PC-3 (cell line): ENCODE measurements at regions not wholly inside any gene's neighbourhood (a gene's known extent, or its start where the extent isn't known, plus 50 kb on each side); places are given as distances from the start of the nearest gene placed in this dataset.

Experiments
- ATAC-seq: fragments of 200-7000 bp; cut with Tn5 transposase; 2 replicates; pipeline ENCODE4 v1.9.1; 2020; ENCODE audit warnings: mild to moderate bottlenecking, moderate library complexity
- BruUV-seq: library from RNA; stranded (reverse); fragments of 400-500 nt; replicated peaks from 2 replicates; lab custom pipeline; 2021; lab: Mats Ljungman, UMichigan
- CTCF ChIA-PET: fragments of 300-600 bp; sonication (Branson Sonifier 250); formaldehyde crosslinking; loops from one replicate; lab custom pipeline; 2022; ENCODE audit warnings: antibody characterized with exemption; lab: Charles Lee
- POLR2A ChIA-PET: fragments of 300-600 bp; sonication (Branson Sonifier 250); formaldehyde crosslinking; loops from one replicate; lab custom pipeline; 2022; ENCODE audit warnings: antibody characterized with exemption; ENCODE audit not compliant: unreplicated experiment; lab: Charles Lee
- DNase-seq: peaks from one replicate; pipeline ENCODE4 v3.0.0-alpha.2; 2015
- H2AFZ ChIP-seq: fragments of 300-600 bp; sonication (generic); 2 replicates; pipeline ENCODE4 v1.6.0; 2016; ENCODE audit warnings: antibody characterized with exemption, low read length
- H3F3A ChIP-seq: fragments of 300-600 bp; sonication (generic); one replicate; pipeline ENCODE4 v1.6.0; 2017; ENCODE audit warnings: antibody characterized with exemption, low read length, control low read depth, mild to moderate bottlenecking; ENCODE audit not compliant: unreplicated experiment
- H3K27ac ChIP-seq: fragments of 300-600 bp; sonication (generic); 2 replicates; pipeline ENCODE4 v1.5.1; 2016; ENCODE audit warnings: mild to moderate bottlenecking, low read length
- H3K27me3 ChIP-seq: fragments of 300-600 bp; sonication (generic); 2 replicates; pipeline ENCODE4 v1.6.1; 2016; ENCODE audit warnings: low read length, mixed read lengths
- H3K36me3 ChIP-seq: fragments of 300-600 bp; sonication (generic); 2 replicates; pipeline ENCODE4 v1.6.1; 2016; ENCODE audit warnings: low read depth, mixed run types, low read length, mixed read lengths
- H3K4me1 ChIP-seq: fragments of 300-600 bp; sonication (generic); 2 replicates; pipeline ENCODE4 v1.5.1; 2016; ENCODE audit warnings: low read length; ENCODE audit not compliant: insufficient read depth
- H3K4me2 ChIP-seq: fragments of 300-600 bp; sonication (generic); 2 replicates; pipeline ENCODE4 v1.6.0; 2016; ENCODE audit warnings: low read length
- H3K4me3 ChIP-seq: fragments of 300-600 bp; sonication (generic); 2 replicates; pipeline ENCODE4 v1.5.1; 2016; ENCODE audit warnings: mild to moderate bottlenecking, low read length, mixed read lengths
- H3K79me2 ChIP-seq: fragments of 300-600 bp; sonication (generic); 2 replicates; pipeline ENCODE4 v1.6.1; 2017; ENCODE audit warnings: low read length, mixed read lengths
- H3K9ac ChIP-seq: fragments of 300-600 bp; sonication (generic); 2 replicates; pipeline ENCODE4 v1.6.0; 2016; ENCODE audit warnings: mild to moderate bottlenecking, low read length
- H3K9me2 ChIP-seq: fragments of 300-600 bp; sonication (generic); replicated peaks from 2 replicates; pipeline ENCODE4 v1.6.1; 2016; ENCODE audit warnings: mixed run types, low read length, mixed read lengths
- H3K9me3 ChIP-seq: fragments of 300-600 bp; sonication (generic); 2 replicates; pipeline ENCODE4 v1.6.1; 2016; ENCODE audit warnings: low read length, mixed read lengths
- H4K20me1 ChIP-seq: fragments of 300-600 bp; sonication (generic); 2 replicates; pipeline ENCODE4 v1.6.1; 2016; ENCODE audit warnings: low read length, mixed read lengths
- EZH2 ChIP-seq: fragments of 300-600 bp; sonication (generic); IDR thresholded peaks from one replicate; pipeline ENCODE4 v1.6.1; 2017; ENCODE audit warnings: antibody characterized with exemption, mild to moderate bottlenecking, low read length; ENCODE audit not compliant: unreplicated experiment
- EZH2phosphoT487 ChIP-seq: fragments of 300-600 bp; sonication (generic); IDR thresholded peaks from 2 replicates; pipeline ENCODE4 v1.6.1; 2018; ENCODE audit warnings: mild to moderate bottlenecking, antibody characterized with exemption, low read length, borderline replicate concordance
- intact Hi-C: fragments of 100-400 bp; cut with micrococcal nuclease; formaldehyde crosslinking; loops from 2 replicates; pipeline ENCODE4 v1.9.0; 2023
- TF ChIP-seq, protein P1 (sequence below): fragments of 300-600 bp; sonication (generic); conservative IDR thresholded peaks from 2 replicates; pipeline ENCODE4 v1.5.1; 2017; ENCODE audit warnings: antibody characterized with exemption, low read depth, mild to moderate bottlenecking, low read length

DNA sequence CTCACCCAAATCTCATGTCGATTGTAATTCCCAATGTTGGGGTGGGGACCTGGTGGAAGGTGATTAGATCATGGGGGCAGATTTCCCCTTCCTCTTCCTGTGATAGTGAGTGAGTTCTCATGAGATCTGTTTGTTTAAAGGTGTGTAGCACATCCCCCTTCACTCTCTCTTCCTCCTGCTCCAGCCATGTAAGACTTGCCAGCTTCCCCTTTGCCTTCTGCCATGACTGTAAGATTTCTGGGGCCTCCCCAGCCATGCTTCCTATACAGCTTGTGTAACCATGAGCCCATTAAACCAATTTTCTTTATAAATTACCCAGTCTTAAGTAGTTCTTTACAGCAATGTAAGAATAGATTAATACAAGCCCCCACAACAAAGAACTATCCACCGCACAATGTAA is 109.9 kb upstream of the JAZF1 start:
- Histone ChIP-seq H3K9me3 (no peaks in the 10 kb centered on the region), H3K4me3 (no peak overlapping the region), H3K4me1 (peaks cover 13% of the 10 kb centered on the region), H3K4me2 (no peak overlapping the region), H3K27me3 (no peaks in the 10 kb centered on the region), H2AFZ (no peak overlapping the region), H3F3A (no peaks in the 10 kb centered on the region), H4K20me1 (no peaks in the 10 kb centered on the region), H3K79me2 (no peaks in the 10 kb centered on the region), H3K27ac (no peak overlapping the region), H3K9me2 (no peaks in the 10 kb centered on the region), H3K36me3 (no peaks in the 10 kb centered on the region), H3K9ac (no peak overlapping the region)
- TF ChIP-seq, protein P1, sequence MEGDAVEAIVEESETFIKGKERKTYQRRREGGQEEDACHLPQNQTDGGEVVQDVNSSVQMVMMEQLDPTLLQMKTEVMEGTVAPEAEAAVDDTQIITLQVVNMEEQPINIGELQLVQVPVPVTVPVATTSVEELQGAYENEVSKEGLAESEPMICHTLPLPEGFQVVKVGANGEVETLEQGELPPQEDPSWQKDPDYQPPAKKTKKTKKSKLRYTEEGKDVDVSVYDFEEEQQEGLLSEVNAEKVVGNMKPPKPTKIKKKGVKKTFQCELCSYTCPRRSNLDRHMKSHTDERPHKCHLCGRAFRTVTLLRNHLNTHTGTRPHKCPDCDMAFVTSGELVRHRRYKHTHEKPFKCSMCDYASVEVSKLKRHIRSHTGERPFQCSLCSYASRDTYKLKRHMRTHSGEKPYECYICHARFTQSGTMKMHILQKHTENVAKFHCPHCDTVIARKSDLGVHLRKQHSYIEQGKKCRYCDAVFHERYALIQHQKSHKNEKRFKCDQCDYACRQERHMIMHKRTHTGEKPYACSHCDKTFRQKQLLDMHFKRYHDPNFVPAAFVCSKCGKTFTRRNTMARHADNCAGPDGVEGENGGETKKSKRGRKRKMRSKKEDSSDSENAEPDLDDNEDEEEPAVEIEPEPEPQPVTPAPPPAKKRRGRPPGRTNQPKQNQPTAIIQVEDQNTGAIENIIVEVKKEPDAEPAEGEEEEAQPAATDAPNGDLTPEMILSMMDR = no peak
- TF ChIP-seq EZH2 = no peak
- ChIA-PET CTCF (no interaction called here), POLR2A (no interaction called here)
- DNase-seq (no peak), ATAC-seq (no peak)
- no TSS peak for BruUV-seq
- intact Hi-C loops = no loop called here

DNA sequence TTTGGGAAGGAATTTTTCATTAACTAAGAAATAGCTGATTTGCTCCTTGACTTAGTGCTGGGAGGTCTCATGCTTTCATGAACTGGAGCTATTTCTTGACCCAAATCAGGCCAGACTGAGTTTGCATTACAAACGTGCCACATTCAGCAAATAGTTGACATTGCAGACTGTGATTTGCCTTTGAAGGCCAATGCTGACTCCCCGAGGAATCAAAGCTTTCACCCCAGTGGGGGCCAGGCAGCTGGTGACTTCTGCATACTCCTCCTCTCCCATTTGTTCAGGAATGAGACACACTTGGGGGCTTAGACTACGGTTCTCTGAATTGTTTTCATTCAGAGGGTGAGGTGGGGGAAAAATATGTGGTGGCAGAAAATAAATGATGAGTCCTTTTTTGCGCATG is 111.0 kb upstream of the JAZF1 start:
- Histone ChIP-seq H3K79me2 (no peaks in the 10 kb centered on the region), H3K9ac (no peak overlapping the region), H3K27ac (no peak overlapping the region), H3K4me2 (no peak overlapping the region), H3K9me2 (no peaks in the 10 kb centered on the region), H3K9me3 (no peaks in the 10 kb centered on the region), H3F3A (no peaks in the 10 kb centered on the region), H2AFZ (no peak overlapping the region), H3K4me1 (peaks cover 13% of the 10 kb centered on the region), H4K20me1 (no peaks in the 10 kb centered on the region), H3K4me3 (no peak overlapping the region), H3K36me3 (no peaks in the 10 kb centered on the region), H3K27me3 (no peaks in the 10 kb centered on the region)
- no peak for ATAC-seq
- intact Hi-C loops = no loop called here
- CTCF ChIA-PET = interaction anchor here (0.7 kb wide), 2 partner anchors 67 to 537 kb away, joined by 6 to 11 read pairs; no protein-coding TSS in a partner anchor
- POLR2A ChIA-PET = no interaction called here
- no TSS peak for BruUV-seq
- no peak for DNase-seq
- TF ChIP-seq EZH2phosphoT487 (no peak), EZH2 (no peak)
- TF ChIP-seq, protein P1 = no peak

DNA sequence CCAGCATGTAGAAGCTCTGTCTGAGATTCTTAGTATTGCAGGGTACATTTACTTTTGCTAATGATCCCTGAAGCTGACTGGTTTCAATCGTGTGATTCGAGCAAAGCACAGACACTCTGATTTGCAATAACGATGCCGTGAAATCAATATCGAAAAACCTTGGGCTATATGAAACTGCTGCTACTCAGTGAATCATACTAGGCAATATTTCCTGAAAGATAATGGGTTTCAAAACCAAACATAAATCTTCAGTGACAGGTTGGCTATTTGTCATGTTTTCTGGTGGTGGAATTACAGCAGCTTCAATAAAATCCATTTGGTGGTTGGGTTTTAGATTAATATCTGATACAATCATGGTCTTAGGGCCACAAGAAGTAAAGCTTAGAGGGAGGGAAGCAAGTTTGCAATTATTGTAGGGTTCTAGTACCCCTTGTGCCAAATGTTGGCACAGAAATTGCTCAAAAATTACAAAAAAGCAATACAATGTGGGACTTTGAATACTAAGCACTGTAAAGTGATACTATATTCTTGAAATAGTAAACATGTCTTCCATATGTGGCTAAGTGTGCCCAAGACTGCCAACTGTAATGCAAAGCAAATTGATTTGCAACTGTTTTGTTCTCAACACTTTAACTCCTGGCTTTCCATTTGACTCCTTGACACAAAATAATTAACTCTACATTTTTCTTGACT is 112.4 kb upstream of the JAZF1 start:
- TF ChIP-seq, protein P1 = no peak
- TF ChIP-seq EZH2phosphoT487 (no peak), EZH2 (no peak)
- no TSS peak for BruUV-seq
- ATAC-seq = peak; percentile 52
- intact Hi-C loops = no loop called here
- CTCF ChIA-PET = interaction anchor here (0.6 kb wide), 1 partner anchor 123 kb away, joined by 3 read pairs; no protein-coding TSS in a partner anchor
- Histone ChIP-seq H3K9me3 (no peaks in the 10 kb centered on the region), H2AFZ (no peak overlapping the region), H4K20me1 (no peaks in the 10 kb centered on the region), H3K9ac (no peak overlapping the region), H3K27me3 (no peaks in the 10 kb centered on the region), H3K4me1 (peaks cover 13% of the 10 kb centered on the region), H3K27ac (peak overlapping the region; percentile 19), H3K79me2 (no peaks in the 10 kb centered on the region), H3K36me3 (no peaks in the 10 kb centered on the region), H3F3A (no peaks in the 10 kb centered on the region), H3K4me3 (no peak overlapping the region), H3K9me2 (no peaks in the 10 kb centered on the region), H3K4me2 (peak overlapping the region; percentile 45)
- POLR2A ChIA-PET = no interaction called here
- DNase-seq = peak; percentile 55
